ENCODE measurements at regions not wholly inside any gene's neighbourhood (a gene's known extent, or its start where the extent isn't known, plus 50 kb on each side); places are given as distances from the start of the nearest gene placed in this dataset.

DNA sequence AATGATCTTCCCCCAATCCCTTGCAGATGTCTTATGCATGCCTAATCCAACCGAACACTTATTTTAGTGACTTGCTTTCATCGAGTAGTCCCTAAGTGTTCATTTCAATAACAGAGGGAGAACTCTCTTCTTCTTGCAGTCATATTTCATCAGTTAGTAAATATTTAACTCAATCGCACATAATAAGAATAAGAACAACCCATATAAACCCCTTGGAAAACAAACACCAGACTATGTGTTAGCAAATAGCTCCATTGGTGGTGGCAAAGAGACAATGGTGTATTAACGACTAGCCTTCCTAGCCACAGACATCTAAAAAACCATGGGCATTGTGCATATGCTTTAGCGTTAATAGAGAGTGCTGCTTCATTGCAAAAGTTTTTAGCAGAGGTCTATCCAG is 725.8 kb downstream of the BCL11A start:
- TF ChIP-seq CTCF (IDR thresholded peaks at IDR 0.05; ENCODE audit: poor library complexity, severe bottlenecking) (no peak), POLR2AphosphoS5 (IDR thresholded peaks at IDR 0.05) (no peak), SMC3 (conservative IDR thresholded peaks at IDR 0.05; ENCODE audit: poor library complexity) (no peak), EZH2 (IDR thresholded peaks at IDR 0.05; ENCODE audit: borderline replicate concordance, insufficient read depth, low read length, poor library complexity, severe bottlenecking) (no peak)
